Activated CD4-positive, alpha-beta memory T cell treated with anti-CD3 and anti-CD28 coated beads, Interleukin-2, amount 10 ng/mL, durations not matched to agents 7 days and 5 days (primary cell): ENCODE measurements at regions not wholly inside any gene's neighbourhood (a gene's known extent, or its start where the extent isn't known, plus 50 kb on each side); places are given as distances from the start of the nearest gene placed in this dataset.

ENCODE experiments used
- CTCF ChIA-PET: fragments of 350-600 bp; sonication (Branson Sonifier 250); formaldehyde crosslinking; loops from one replicate; lab custom pipeline; 2021; ENCODE audit warnings: antibody characterized with exemption, inconsistent platforms; lab: Charles Lee
- POLR2A ChIA-PET: fragments of 350-600 bp; sonication (Branson Sonifier 250); formaldehyde crosslinking; loops from one replicate; lab custom pipeline; 2021; ENCODE audit warnings: antibody characterized with exemption; lab: Charles Lee
- DNase-seq: peaks from one replicate; pipeline ENCODE4 v3.0.0-alpha.2; 2020
- H3K27ac Mint-ChIP-seq: one replicate; pipeline ENCODE4 v1.8.0; 2021; ENCODE audit warnings: mild to moderate bottlenecking, mixed read lengths
- H3K27me3 Mint-ChIP-seq: one replicate; pipeline ENCODE4 v1.8.0; 2021; ENCODE audit warnings: mixed read lengths
- H3K36me3 Mint-ChIP-seq: one replicate; pipeline ENCODE4 v1.8.0; 2021; ENCODE audit warnings: low read depth, mixed read lengths
- H3K4me1 Mint-ChIP-seq: one replicate; pipeline ENCODE4 v1.8.0; 2021; ENCODE audit warnings: mixed read lengths
- H3K4me3 Mint-ChIP-seq: one replicate; pipeline ENCODE4 v1.8.0; 2021; ENCODE audit warnings: mild to moderate bottlenecking, mixed read lengths
- H3K9me3 Mint-ChIP-seq: one replicate; pipeline ENCODE4 v1.8.0; 2021; ENCODE audit warnings: mixed read lengths

GRCh38 chr15:66615846-66616245, 50.0 kb upstream of the LCTL start:
- CTCF ChIA-PET, result interaction anchor here (0.7 to 4.2 kb wide), 3 partner anchors 14 to 236 kb away, joined by 3 to 48 read pairs (median 3); no protein-coding TSS in a partner anchor

GRCh38 chr15:66617137-66618090, 51.6 kb upstream of the LCTL start:
- Mint-ChIP-seq H3K9me3 (no peaks in the 10 kb centered on the region), H3K4me3 (no peak overlapping the region), H3K27ac (no peak overlapping the region), H3K4me1 (peaks cover 11% of the 10 kb centered on the region), H3K27me3 (peaks cover 14% of the 10 kb centered on the region), H3K36me3 (no peaks in the 10 kb centered on the region)
- ChIA-PET CTCF (interaction anchor here (4.2 kb wide), 1 partner anchor 234 kb away, joined by 48 read pairs; no protein-coding TSS in a partner anchor), POLR2A (no interaction called here)
- DNase-seq, result no peak

More at GRCh38 chr15:66615846-66616245, 50.0 kb upstream of the LCTL start:
- no peaks in the 10 kb centered on the region for H3K9me3 Mint-ChIP-seq
- H3K4me1 Mint-ChIP-seq, result peaks cover 11% of the 10 kb centered on the region
- POLR2A ChIA-PET, result interaction anchor here (0.9 kb wide), 1 partner anchor 50 kb away, joined by 3 read pairs; no protein-coding TSS in a partner anchor
- H3K27me3 Mint-ChIP-seq, result peaks cover 7% of the 10 kb centered on the region
- no peak overlapping the region for H3K4me3 Mint-ChIP-seq
- no peak for DNase-seq
- no peaks in the 10 kb centered on the region for H3K36me3 Mint-ChIP-seq
- H3K27ac Mint-ChIP-seq, result no peak overlapping the region

DNA sequence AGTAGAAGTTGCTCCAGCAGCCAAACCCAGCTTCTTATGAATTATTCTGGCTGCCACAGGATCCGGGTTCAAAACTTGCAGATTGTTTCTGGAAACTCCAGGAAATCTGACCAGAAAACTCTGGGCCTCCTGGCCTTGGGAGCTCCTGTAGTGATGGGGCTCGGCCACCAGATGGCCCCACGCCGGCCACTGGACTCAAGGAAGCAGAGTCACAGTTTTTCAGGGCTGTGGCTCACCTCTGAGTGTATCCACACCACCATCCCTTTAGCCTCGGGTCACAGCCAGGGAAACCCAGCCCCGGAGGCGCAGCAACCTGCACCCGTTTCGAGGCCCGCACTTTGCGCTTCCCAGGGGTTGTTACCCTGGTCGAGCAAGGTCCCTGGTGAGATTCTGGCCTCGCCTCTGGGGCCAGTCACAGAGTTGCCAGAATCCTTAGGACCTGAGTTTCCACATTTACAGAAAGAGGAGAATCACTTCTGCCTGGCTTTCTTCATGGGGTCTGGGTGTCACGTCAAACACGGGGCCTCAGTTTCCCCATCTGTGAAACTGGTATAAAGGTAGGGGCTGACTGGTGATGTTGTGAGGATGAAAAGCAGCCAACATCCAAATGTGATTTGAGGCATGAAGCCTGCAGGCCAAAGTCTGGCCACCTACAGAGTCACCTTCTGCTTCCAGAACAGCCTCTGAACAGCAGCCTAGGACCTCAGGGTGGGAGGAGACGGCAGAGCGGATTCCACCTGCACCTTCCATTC, 53.5 kb upstream of the LCTL start:
- Mint-ChIP-seq H3K36me3 (no peaks in the 10 kb centered on the region), H3K4me1 (peaks cover 5% of the 10 kb centered on the region), H3K27me3 (peaks cover 29% of the 10 kb centered on the region), H3K4me3 (no peak overlapping the region), H3K9me3 (no peaks in the 10 kb centered on the region), H3K27ac (no peak overlapping the region)
- ChIA-PET CTCF (interaction anchor here (0.6 to 4.2 kb wide), 28 partner anchors 8 to 469 kb away, joined by 3 to 48 read pairs (median 4); no protein-coding TSS in a partner anchor), POLR2A (interaction anchor here (0.7 to 1.1 kb wide), 2 partner anchors 19 to 81 kb away, joined by 3 to 5 read pairs; no protein-coding TSS in a partner anchor)
- DNase-seq, result peak; percentile 60

DNA sequence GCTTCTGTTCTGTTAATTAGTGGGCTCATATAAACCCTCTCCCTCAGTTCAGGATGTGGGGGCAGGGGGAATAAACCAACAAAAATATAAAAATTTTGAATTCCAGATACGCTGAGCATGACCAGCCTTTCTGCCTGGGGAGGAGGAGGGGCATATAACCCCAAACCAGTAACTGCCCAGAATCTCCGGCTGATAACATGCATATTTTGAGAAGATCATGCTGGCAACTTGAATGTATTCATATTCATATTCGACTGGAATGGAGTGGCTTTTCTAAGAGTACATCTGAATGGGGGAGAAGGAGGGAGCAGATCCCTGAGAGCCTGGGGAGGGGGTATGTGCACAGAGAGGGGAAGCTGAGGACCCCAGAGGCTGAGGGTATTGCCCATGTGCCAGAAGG, 54.5 kb upstream of the LCTL start:
- no peak overlapping the region for H3K27ac Mint-ChIP-seq
- peaks cover 5% of the 10 kb centered on the region for H3K4me1 Mint-ChIP-seq
- H3K36me3 Mint-ChIP-seq, result no peaks in the 10 kb centered on the region
- no peak overlapping the region for H3K4me3 Mint-ChIP-seq
- peaks cover 29% of the 10 kb centered on the region for H3K27me3 Mint-ChIP-seq
- no peak for DNase-seq
- ChIA-PET POLR2A (no interaction called here), CTCF (interaction anchor here (1.7 to 2.0 kb wide), 2 partner anchors 18 to 232 kb away, joined by 3 to 13 read pairs; no protein-coding TSS in a partner anchor)
- no peaks in the 10 kb centered on the region for H3K9me3 Mint-ChIP-seq

GRCh38 chr15:66620744-66621344, 55.0 kb upstream of the LCTL start:
- CTCF ChIA-PET, result interaction anchor here (0.6 to 2.0 kb wide), 3 partner anchors 18 to 231 kb away, joined by 3 to 13 read pairs (median 8); no protein-coding TSS in a partner anchor
- Mint-ChIP-seq H3K27me3 (peaks cover 29% of the 10 kb centered on the region), H3K4me3 (no peak overlapping the region), H3K27ac (no peak overlapping the region), H3K36me3 (no peaks in the 10 kb centered on the region), H3K9me3 (no peaks in the 10 kb centered on the region), H3K4me1 (peaks cover 5% of the 10 kb centered on the region)
- no peak for DNase-seq
- POLR2A ChIA-PET, result no interaction called here

DNA sequence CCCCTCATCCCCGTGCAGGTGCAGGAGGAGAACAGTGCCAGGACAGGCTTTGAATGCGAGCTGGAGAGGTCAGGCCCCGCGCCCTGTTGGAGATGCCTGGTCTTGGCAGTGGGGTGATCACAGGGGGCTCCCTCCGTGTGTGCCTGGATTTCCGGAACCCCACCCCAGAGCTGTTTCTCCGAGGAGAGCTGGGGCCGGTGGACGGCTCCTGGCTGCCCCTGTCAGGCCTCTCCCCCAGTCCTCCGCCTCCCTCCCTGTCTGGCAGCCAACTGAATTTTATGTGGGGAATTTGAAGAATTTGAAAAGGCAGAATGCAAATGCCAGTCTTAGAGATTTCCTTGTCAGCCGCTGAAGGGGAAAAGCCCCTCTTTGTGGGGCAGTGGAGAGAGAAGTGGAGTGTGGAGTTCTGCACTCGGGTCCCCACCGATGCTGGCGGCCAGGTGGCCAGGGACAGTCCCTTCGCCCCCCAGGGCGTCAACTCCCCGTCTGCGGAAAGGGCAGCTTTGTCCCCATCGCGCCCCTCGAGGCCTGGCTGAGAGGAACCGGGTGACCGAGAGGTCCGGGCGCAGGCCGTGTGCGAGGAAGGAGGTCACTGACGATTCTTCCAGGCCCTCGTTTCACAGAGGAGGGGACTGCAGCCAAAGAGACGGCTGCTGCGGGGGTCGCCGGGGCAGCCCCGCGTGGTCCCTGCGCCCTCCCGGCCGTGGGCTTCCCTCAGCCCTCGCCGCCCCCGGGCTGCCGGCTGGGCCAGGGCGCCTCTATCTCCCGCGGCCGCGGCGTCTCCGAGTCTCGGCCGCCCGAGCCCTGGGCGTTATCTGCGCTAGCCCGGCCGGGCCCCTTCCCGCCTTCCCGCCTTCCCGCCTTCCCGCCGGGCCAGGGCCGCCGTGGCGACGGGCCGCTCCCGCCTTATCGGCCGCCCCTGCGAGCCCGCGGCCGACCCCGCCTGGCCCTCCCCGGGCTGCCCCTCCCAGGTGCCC, 56.0 kb upstream of the LCTL start:
- Mint-ChIP-seq H3K9me3 (no peaks in the 10 kb centered on the region), H3K4me1 (peaks cover 5% of the 10 kb centered on the region), H3K27me3 (peaks cover 29% of the 10 kb centered on the region), H3K4me3 (no peak overlapping the region), H3K27ac (no peak overlapping the region), H3K36me3 (no peaks in the 10 kb centered on the region)
- ChIA-PET CTCF (interaction anchor here (0.6 to 2.0 kb wide), 3 partner anchors 17 to 230 kb away, joined by 3 to 13 read pairs (median 8); no protein-coding TSS in a partner anchor), POLR2A (no interaction called here)
- no peak for DNase-seq

DNA sequence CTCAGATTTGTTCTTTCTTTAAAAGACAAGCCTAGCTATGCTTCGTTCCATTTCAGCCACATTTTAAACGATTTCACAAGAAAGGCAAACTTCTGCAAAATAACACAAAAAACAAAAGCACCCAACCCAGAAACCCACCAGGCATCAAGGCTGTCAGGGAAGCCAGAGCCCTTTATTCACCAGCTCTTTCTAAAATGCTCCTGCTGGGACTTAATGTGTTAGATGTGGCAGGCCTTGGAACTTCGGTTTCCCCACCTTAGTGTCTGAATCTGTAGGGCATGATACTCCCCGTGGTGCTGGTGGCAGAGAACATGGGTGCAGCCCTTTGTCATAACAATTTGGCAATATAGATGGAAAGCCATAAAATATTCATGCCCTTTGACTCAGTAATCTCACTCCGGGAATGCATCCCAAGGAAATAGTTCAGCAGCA, 56.8 kb upstream of the LCTL start:
- no peaks in the 10 kb centered on the region for H3K4me1 Mint-ChIP-seq
- no peaks in the 10 kb centered on the region for H3K9me3 Mint-ChIP-seq
- CTCF ChIA-PET, result no interaction called here
- POLR2A ChIA-PET, result no interaction called here
- no peak for DNase-seq
- H3K4me3 Mint-ChIP-seq, result no peak overlapping the region
- no peaks in the 10 kb centered on the region for H3K36me3 Mint-ChIP-seq
- no peak overlapping the region for H3K27ac Mint-ChIP-seq
- peaks cover 29% of the 10 kb centered on the region for H3K27me3 Mint-ChIP-seq

GRCh38 chr15:66623801-66624453, 58.1 kb upstream of the LCTL start:
- H3K27me3 Mint-ChIP-seq, result peaks cover 29% of the 10 kb centered on the region
- no peak overlapping the region for H3K27ac Mint-ChIP-seq
- H3K4me1 Mint-ChIP-seq, result no peaks in the 10 kb centered on the region
- H3K36me3 Mint-ChIP-seq, result no peaks in the 10 kb centered on the region
- H3K9me3 Mint-ChIP-seq, result no peaks in the 10 kb centered on the region
- no peak overlapping the region for H3K4me3 Mint-ChIP-seq
- POLR2A ChIA-PET, result no interaction called here
- CTCF ChIA-PET, result no interaction called here
- no peak for DNase-seq

- peaks cover 25% of the 10 kb centered on the region for H3K27me3 Mint-ChIP-seq
- H3K4me1 Mint-ChIP-seq, result no peaks in the 10 kb centered on the region
- H3K4me3 Mint-ChIP-seq, result no peak overlapping the region
- no peak for DNase-seq
- no peak overlapping the region for H3K27ac Mint-ChIP-seq
- ChIA-PET CTCF (no interaction called here), POLR2A (interaction anchor here (1.3 kb wide), 1 partner anchor 13 kb away, joined by 4 read pairs; no protein-coding TSS in a partner anchor)
- H3K36me3 Mint-ChIP-seq, result no peaks in the 10 kb centered on the region
- H3K9me3 Mint-ChIP-seq, result no peaks in the 10 kb centered on the region
Observed at GRCh38 chr15:66625531-66625930, 59.7 kb upstream of the LCTL start.

DNA sequence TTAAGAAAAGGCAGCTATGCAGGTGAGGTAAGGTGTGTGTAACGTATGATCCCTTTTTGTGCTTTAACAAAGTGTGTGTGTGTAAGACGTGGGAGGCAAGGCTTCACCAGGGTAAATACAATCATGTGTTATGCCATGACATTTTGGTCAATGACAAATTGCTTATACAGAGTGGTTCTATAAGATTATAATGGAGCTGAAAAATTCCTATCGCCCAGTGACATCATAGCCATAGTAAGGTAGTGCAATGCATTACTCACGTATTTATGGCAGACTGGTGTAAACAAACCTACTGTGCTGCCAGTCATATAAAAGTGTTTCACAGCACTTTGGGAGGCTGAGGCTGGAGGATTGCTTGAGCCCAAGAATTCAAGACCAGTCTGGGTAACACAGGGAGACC, 60.2 kb upstream of the LCTL start:
- no peaks in the 10 kb centered on the region for H3K9me3 Mint-ChIP-seq
- peaks cover 21% of the 10 kb centered on the region for H3K27me3 Mint-ChIP-seq
- ChIA-PET CTCF (interaction anchor here (0.6 kb wide), 1 partner anchor 19 kb away, joined by 3 read pairs; no protein-coding TSS in a partner anchor), POLR2A (interaction anchor here (1.3 kb wide), 1 partner anchor 12 kb away, joined by 4 read pairs; no protein-coding TSS in a partner anchor)
- no peaks in the 10 kb centered on the region for H3K36me3 Mint-ChIP-seq
- H3K4me3 Mint-ChIP-seq, result no peak overlapping the region
- no peak overlapping the region for H3K27ac Mint-ChIP-seq
- H3K4me1 Mint-ChIP-seq, result no peaks in the 10 kb centered on the region
- no peak for DNase-seq
